ENCODE measurements at regions not wholly inside any gene's neighbourhood (a gene's known extent, or its start where the extent isn't known, plus 50 kb on each side); places are given as distances from the start of the nearest gene placed in this dataset.

- no peak for DNase-seq (ENCODE audit: extremely low read depth, insufficient read length)
- Histone ChIP-seq H3K27me3 (replicated peaks; ENCODE audit: control insufficient read depth, insufficient read depth, low read length) (no peaks in the 10 kb centered on the region), H3K36me3 (ENCODE audit: control insufficient read depth, insufficient read depth, low read length) (no peaks in the 10 kb centered on the region), H3K4me3 (replicated peaks; ENCODE audit: low read depth, low read length) (no peak overlapping the region)
- no peak for TF ChIP-seq CTCF (IDR thresholded peaks at IDR 0.05; ENCODE audit: insufficient read depth, low read length, poor library complexity, severe bottlenecking)
These were observed 942.6 kb upstream of the PRMT6 start for GRCh38 chr1:106113851-106114250.

- no peak for DNase-seq (ENCODE audit: extremely low read depth, insufficient read length)
- Histone ChIP-seq H3K36me3 (ENCODE audit: control insufficient read depth, insufficient read depth, low read length) (no peaks in the 10 kb centered on the region), H3K4me3 (replicated peaks; ENCODE audit: low read depth, low read length) (no peak overlapping the region), H3K27me3 (replicated peaks; ENCODE audit: control insufficient read depth, insufficient read depth, low read length) (no peaks in the 10 kb centered on the region)
- no peak for TF ChIP-seq CTCF (IDR thresholded peaks at IDR 0.05; ENCODE audit: insufficient read depth, low read length, poor library complexity, severe bottlenecking)
These were observed 935.7 kb upstream of the PRMT6 start for GRCh38 chr1:106120789-106121188.

- no peak for TF ChIP-seq CTCF (IDR thresholded peaks at IDR 0.05; ENCODE audit: insufficient read depth, low read length, poor library complexity, severe bottlenecking)
- no peak for DNase-seq (ENCODE audit: extremely low read depth, insufficient read length)
These were observed 934.7 kb upstream of the PRMT6 start for GRCh38 chr1:106121728-106122127.

GRCh38 chr1:106134561-106134960 lies 921.9 kb upstream of the PRMT6 start:
- Histone ChIP-seq H3K4me3 (replicated peaks; ENCODE audit: low read depth, low read length) (no peak overlapping the region), H3K36me3 (ENCODE audit: control insufficient read depth, insufficient read depth, low read length) (no peaks in the 10 kb centered on the region), H3K27me3 (replicated peaks; ENCODE audit: control insufficient read depth, insufficient read depth, low read length) (no peaks in the 10 kb centered on the region)
- TF ChIP-seq CTCF (IDR thresholded peaks at IDR 0.05; ENCODE audit: insufficient read depth, low read length, poor library complexity, severe bottlenecking): no peak
- no peak for DNase-seq (ENCODE audit: extremely low read depth, insufficient read length)

More at GRCh38 chr1:106121728-106122127, 934.7 kb upstream of the PRMT6 start:
- no peaks in the 10 kb centered on the region for H3K27me3 ChIP-seq (replicated peaks; ENCODE audit: control insufficient read depth, insufficient read depth, low read length)
- no peak overlapping the region for H3K4me3 ChIP-seq (replicated peaks; ENCODE audit: low read depth, low read length)
- no peaks in the 10 kb centered on the region for H3K36me3 ChIP-seq (ENCODE audit: control insufficient read depth, insufficient read depth, low read length)

GRCh38 chr1:106173101-106173500 lies 883.4 kb upstream of the PRMT6 start:
- Histone ChIP-seq H3K36me3 (ENCODE audit: control insufficient read depth, insufficient read depth, low read length) (no peaks in the 10 kb centered on the region), H3K4me3 (replicated peaks; ENCODE audit: low read depth, low read length) (no peak overlapping the region), H3K27me3 (replicated peaks; ENCODE audit: control insufficient read depth, insufficient read depth, low read length) (no peaks in the 10 kb centered on the region)
- no peak for TF ChIP-seq CTCF (IDR thresholded peaks at IDR 0.05; ENCODE audit: insufficient read depth, low read length, poor library complexity, severe bottlenecking)
- DNase-seq (ENCODE audit: extremely low read depth, insufficient read length): no peak

GRCh38 chr1:106178791-106179190 lies 877.7 kb upstream of the PRMT6 start:
- DNase-seq (ENCODE audit: extremely low read depth, insufficient read length): no peak
- no peak overlapping the region for H3K4me3 ChIP-seq (replicated peaks; ENCODE audit: low read depth, low read length)
- H3K27me3 ChIP-seq (replicated peaks; ENCODE audit: control insufficient read depth, insufficient read depth, low read length): no peaks in the 10 kb centered on the region
- TF ChIP-seq CTCF (IDR thresholded peaks at IDR 0.05; ENCODE audit: insufficient read depth, low read length, poor library complexity, severe bottlenecking): no peak
- no peaks in the 10 kb centered on the region for H3K36me3 ChIP-seq (ENCODE audit: control insufficient read depth, insufficient read depth, low read length)
